Peyer's patch (tissue), 4 donors: ENCODE measurements at regions not wholly inside any gene's neighbourhood (a gene's known extent, or its start where the extent isn't known, plus 50 kb on each side); places are given as distances from the start of the nearest gene placed in this dataset.

Source experiments
- DNase-seq, 3 donors: peaks; one replicate each; pipeline ENCODE4 v3.0.0-alpha.2; 2017 to 2019
- H3K27ac ChIP-seq, 4 donors: fragments of 200-600 bp; sonication (generic); one replicate each; pipeline ENCODE4 v1.5.1; 2016 to 2019
- H3K27me3 ChIP-seq, 2 donors: fragments of 200-600 bp; sonication (generic); one replicate each; pipeline ENCODE4 v1.5.1; 2019
- H3K36me3 ChIP-seq, 3 donors: fragments of 200-600 bp; sonication (generic); one replicate each; pipeline ENCODE4 v1.5.1; 2016 to 2019
- H3K4me1 ChIP-seq, 4 donors: fragments of 200-600 bp; sonication (generic); one replicate each; pipeline ENCODE4 v1.5.1; 2016 to 2019
- H3K4me3 ChIP-seq, 4 donors: fragments of 200-600 bp; sonication (generic); 1 replicate in 3 of 4; 2 replicates in 1 of 4; pipeline ENCODE4 v1.5.1; 2016 to 2019; ENCODE audit warnings: mild to moderate bottlenecking in 1 of 4
- H3K9me3 ChIP-seq, 4 donors: fragments of 200-600 bp; sonication (generic); one replicate each; pipeline ENCODE4 v1.5.1; 2016 to 2019; ENCODE audit warnings: mild to moderate bottlenecking in 1 of 4
- CTCF ChIP-seq, 6 experiments: fragments of 450-650 bp in 4 of 6; fragments of 200-600 bp in 2 of 6; sonication (generic) in 1 of 6; IDR thresholded peaks; one replicate each; pipeline ENCODE4 v1.5.1; 2017 to 2019; ENCODE audit warnings: antibody characterized with exemption in 6 of 6, mild to moderate bottlenecking in 3 of 6, moderate library complexity in 1 of 6
- POLR2A ChIP-seq, 2 donors: fragments of 450-650 bp; IDR thresholded peaks; one replicate each; pipeline ENCODE4 v1.5.1; 2017; ENCODE audit warnings: antibody characterized with exemption in 2 of 2, mild to moderate bottlenecking in 2 of 2, moderate library complexity in 2 of 2

DNA sequence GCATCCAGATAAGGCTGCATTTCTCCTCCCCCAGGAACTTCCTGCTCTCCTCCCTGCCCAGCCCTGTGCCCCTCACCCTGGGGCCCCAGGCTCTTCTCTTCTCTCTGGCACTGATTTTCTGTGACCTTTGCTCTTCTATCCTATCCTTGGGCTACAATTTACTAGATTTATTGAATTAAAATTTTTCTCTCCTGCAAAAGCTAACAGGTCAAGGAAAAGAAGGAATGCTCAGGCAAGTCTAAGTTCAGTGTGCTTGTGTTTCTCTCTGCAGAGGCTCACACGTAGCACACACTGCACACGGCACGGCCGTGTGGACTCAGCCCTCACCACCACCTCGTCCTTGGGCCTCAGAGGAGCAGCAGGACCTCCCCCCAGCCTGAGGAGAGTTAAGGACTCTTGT, 94.2 kb upstream of the SNTG2 start:
- no peak overlapping the region for H3K4me3 ChIP-seq
- no peak for DNase-seq
- no peaks in the 10 kb centered on the region for H3K36me3 ChIP-seq
- H3K27me3 ChIP-seq, result no peaks in the 10 kb centered on the region
- TF ChIP-seq POLR2A (IDR thresholded peaks at IDR 0.05), result no peak
- no peak for TF ChIP-seq CTCF (IDR thresholded peaks at IDR 0.05)
- H3K27ac ChIP-seq, result no peak overlapping the region
- H3K4me1 ChIP-seq, result no peaks in the 10 kb centered on the region
- H3K9me3 ChIP-seq, result no peaks in the 10 kb centered on the region

DNA sequence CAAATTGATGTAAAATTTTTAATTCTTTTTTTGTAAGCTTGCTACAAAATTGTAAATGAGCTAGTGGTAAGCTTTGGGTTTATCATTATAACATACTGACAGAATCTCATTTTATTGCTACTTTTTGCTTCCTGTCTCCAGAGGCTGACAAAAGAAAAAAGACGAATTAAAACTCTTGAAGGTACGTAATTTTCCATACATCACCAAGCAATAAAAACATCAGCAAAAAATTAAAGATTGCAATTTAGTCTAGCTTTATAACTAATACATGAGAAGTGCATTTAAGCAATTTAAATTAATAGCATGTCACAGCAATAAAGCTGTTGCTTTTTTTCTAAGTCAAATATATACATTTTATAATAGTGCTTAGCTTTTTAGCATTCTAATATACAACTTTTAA, 94.6 kb upstream of the SNTG2 start:
- TF ChIP-seq CTCF (IDR thresholded peaks at IDR 0.05), result no peak
- no peak for TF ChIP-seq POLR2A (IDR thresholded peaks at IDR 0.05)
- Histone ChIP-seq H3K27me3 (no peaks in the 10 kb centered on the region), H3K27ac (no peak overlapping the region), H3K9me3 (no peaks in the 10 kb centered on the region), H3K36me3 (no peaks in the 10 kb centered on the region), H3K4me1 (no peaks in the 10 kb centered on the region), H3K4me3 (no peak overlapping the region)
- no peak for DNase-seq

GRCh38 chr2:855177-855576, 95.5 kb upstream of the SNTG2 start:
- Histone ChIP-seq H3K36me3 (no peaks in the 10 kb centered on the region), H3K9me3 (no peaks in the 10 kb centered on the region), H3K27ac (no peak overlapping the region), H3K27me3 (no peaks in the 10 kb centered on the region), H3K4me3 (no peak overlapping the region), H3K4me1 (no peaks in the 10 kb centered on the region)
- no peak for DNase-seq
- no peak for TF ChIP-seq POLR2A (IDR thresholded peaks at IDR 0.05)
- TF ChIP-seq CTCF (IDR thresholded peaks at IDR 0.05), result no peak

- Histone ChIP-seq H3K4me1 (no peaks in the 10 kb centered on the region), H3K27ac (no peak overlapping the region), H3K4me3 (no peak overlapping the region), H3K9me3 (no peaks in the 10 kb centered on the region), H3K27me3 (no peaks in the 10 kb centered on the region), H3K36me3 (no peaks in the 10 kb centered on the region)
- DNase-seq, result peak in 1 of 3 donors; percentile 60
- TF ChIP-seq CTCF (IDR thresholded peaks at IDR 0.05) (peak in 4 of 6 experiments; percentile 8 to 33 (median 28)), POLR2A (IDR thresholded peaks at IDR 0.05) (no peak)
Measured at GRCh38 chr2:854460-854859, 96.2 kb upstream of the SNTG2 start.

DNA sequence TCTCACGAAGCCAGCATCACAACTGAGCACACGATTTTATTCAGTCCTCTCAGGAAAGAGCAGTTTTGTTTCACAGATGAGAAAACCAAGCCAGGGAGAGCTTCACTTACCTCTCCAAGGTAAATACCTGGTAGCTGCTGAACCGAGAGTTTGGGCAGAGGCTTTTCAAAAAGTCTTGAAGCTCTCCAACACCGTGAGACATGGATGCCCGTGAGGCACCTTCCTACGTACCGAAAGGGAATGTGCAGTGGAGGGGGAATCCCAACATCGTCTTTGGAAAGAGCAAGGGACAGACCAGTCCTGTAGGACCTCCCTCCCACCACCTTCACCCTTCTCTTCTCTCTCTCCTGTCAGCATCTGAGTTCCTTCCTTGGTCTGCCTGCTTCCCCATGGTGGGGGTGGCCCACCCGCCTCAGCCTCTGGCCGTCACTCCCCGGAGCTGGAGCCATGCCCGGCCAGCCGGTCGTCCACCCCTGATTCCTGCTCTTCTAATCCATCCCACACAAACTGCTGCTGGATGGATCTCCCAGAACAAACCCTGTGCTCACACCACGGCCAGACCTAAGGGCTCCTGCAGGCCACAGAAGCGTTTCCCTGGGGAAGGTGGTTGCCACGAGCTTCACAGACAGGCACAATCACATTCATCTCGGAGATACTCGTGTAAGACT, 97.3 kb upstream of the SNTG2 start:
- H3K4me3 ChIP-seq, result no peak overlapping the region
- no peak for TF ChIP-seq POLR2A (IDR thresholded peaks at IDR 0.05)
- no peak for TF ChIP-seq CTCF (IDR thresholded peaks at IDR 0.05)
- H3K4me1 ChIP-seq, result no peaks in the 10 kb centered on the region
- H3K9me3 ChIP-seq, result no peaks in the 10 kb centered on the region
- no peak overlapping the region for H3K27ac ChIP-seq
- no peaks in the 10 kb centered on the region for H3K27me3 ChIP-seq
- H3K36me3 ChIP-seq, result no peaks in the 10 kb centered on the region
- no peak for DNase-seq

DNA sequence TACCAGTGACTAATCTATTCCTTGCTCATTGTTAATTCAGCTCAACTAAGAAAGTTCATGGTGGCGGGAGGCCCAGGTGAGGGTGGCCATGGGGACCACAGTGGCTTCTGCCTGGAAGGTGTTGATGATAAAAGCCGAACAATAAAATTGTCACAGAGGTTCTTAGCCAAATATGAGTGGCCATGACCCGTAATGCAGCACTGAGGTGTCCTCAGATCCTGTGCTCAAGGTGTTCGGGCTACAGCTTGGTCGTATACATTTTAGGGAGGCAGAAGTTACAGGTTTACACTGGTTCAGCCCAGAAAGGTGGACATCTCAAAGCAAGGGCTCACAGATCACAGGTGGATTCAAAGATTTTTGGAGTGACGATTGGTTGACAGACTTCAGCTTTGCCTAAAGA, 98.5 kb upstream of the SNTG2 start:
- no peak for DNase-seq
- no peaks in the 10 kb centered on the region for H3K27me3 ChIP-seq
- no peak overlapping the region for H3K4me3 ChIP-seq
- H3K27ac ChIP-seq, result no peak overlapping the region
- no peaks in the 10 kb centered on the region for H3K4me1 ChIP-seq
- no peak for TF ChIP-seq POLR2A (IDR thresholded peaks at IDR 0.05)
- TF ChIP-seq CTCF (IDR thresholded peaks at IDR 0.05), result no peak
- H3K9me3 ChIP-seq, result no peaks in the 10 kb centered on the region
- H3K36me3 ChIP-seq, result no peaks in the 10 kb centered on the region
